ENCODE measurements at regions not wholly inside any gene's neighbourhood (a gene's known extent, or its start where the extent isn't known, plus 50 kb on each side); places are given as distances from the start of the nearest gene placed in this dataset.
A peak's percentile ranks its signal among the peaks of the same experiment; 100 is the strongest.

DNA sequence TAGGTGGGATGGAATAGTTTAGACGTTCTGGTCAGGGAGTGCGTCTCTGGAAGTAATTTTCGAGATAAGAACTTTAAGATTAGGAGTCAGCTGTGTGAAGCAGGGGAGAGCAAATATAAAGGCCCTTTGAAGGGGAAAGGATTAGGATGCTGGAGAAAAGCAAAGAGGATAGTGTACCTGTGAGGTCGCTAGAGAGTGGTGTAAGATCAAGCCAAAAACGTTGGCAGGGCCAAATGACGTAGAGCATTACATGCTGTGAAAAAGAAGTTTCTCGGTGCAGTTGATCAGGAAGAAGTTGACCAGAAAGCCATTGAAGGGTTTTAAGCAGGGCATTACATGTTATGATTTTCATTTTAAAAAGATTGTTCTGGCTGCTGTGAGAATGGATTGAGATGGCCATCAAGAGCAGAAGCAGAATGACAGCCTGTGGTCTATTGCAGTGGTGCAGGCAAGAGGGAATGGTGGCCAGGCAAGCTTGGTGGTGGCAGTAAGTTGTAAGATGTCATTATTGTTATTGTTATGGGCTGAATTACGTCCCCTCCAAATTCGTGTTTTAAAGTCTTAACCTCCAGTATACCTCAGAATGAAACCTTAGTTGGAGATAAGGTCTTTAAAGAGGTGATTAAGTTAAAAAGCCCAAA lies 113.6 kb upstream of the KIF26B start:
- H3K79me1 ChIP-seq (ENCODE audit: low read length) = no peaks in the 10 kb centered on the region
- H2BK5ac ChIP-seq (ENCODE audit: low read length) = no peak overlapping the region
- H3K79me2 ChIP-seq (ENCODE audit: control insufficient read depth, insufficient read depth, low read length) = no peaks in the 10 kb centered on the region
- no peak overlapping the region for H3K4me2 ChIP-seq (ENCODE audit: low read length)
- H3K56ac ChIP-seq (ENCODE audit: low read length) = peak overlapping the region; percentile 65
- peak overlapping the region; percentile 33 for H3K9ac ChIP-seq (ENCODE audit: low read length)
- no peak overlapping the region for H2AK5ac ChIP-seq (ENCODE audit: low read length)
- H3K4me3 ChIP-seq (ENCODE audit: low read length) = no peak overlapping the region
- H3K4me1 ChIP-seq (ENCODE audit: control insufficient read depth, low read depth, low read length) = peaks cover 3% of the 10 kb centered on the region
- 100% methylated on average over 3 of the region's 9 CpGs for WGBS (ENCODE audit: extremely low coverage, insufficient coverage, low lambda C conversion rate)
- H3K4ac ChIP-seq (ENCODE audit: low read depth, low read length) = no peak overlapping the region
- no peaks in the 10 kb centered on the region for H3K27me3 ChIP-seq (ENCODE audit: insufficient read depth, low read length, poor library complexity)
- H4K8ac ChIP-seq (ENCODE audit: low read depth, low read length) = no peak overlapping the region
- no peak overlapping the region for H3K18ac ChIP-seq (ENCODE audit: low read length)
- no peak overlapping the region for H2BK120ac ChIP-seq (ENCODE audit: low read depth, low read length)
- no peak overlapping the region for H3K23ac ChIP-seq (ENCODE audit: low read length)
- H2BK15ac ChIP-seq (replicated peaks; ENCODE audit: low read depth) = no peak overlapping the region
- no peaks in the 10 kb centered on the region for H3K36me3 ChIP-seq (ENCODE audit: control insufficient read depth, insufficient read depth, low read length)
- peak; percentile 54 for DNase-seq
- H4K5ac ChIP-seq (ENCODE audit: low read length) = no peak overlapping the region
- H3K27ac ChIP-seq (ENCODE audit: low read depth, low read length) = no peak overlapping the region

GRCh38 chr1:245039196-245039595 lies 115.6 kb upstream of the KIF26B start:
- Histone ChIP-seq H3K4ac (ENCODE audit: low read depth, low read length) (no peak overlapping the region), H2BK15ac (replicated peaks; ENCODE audit: low read depth) (no peak overlapping the region), H2BK120ac (ENCODE audit: low read depth, low read length) (no peak overlapping the region), H3K23ac (ENCODE audit: low read length) (no peak overlapping the region), H3K9ac (ENCODE audit: low read length) (no peak overlapping the region), H3K4me2 (ENCODE audit: low read length) (no peak overlapping the region), H3K4me3 (ENCODE audit: low read length) (no peak overlapping the region), H4K5ac (ENCODE audit: low read length) (no peak overlapping the region), H4K8ac (ENCODE audit: low read depth, low read length) (no peak overlapping the region), H3K36me3 (ENCODE audit: control insufficient read depth, insufficient read depth, low read length) (no peaks in the 10 kb centered on the region), H3K79me1 (ENCODE audit: low read length) (no peaks in the 10 kb centered on the region), H3K18ac (ENCODE audit: low read length) (no peak overlapping the region), H3K56ac (ENCODE audit: low read length) (no peak overlapping the region), H3K27ac (ENCODE audit: low read depth, low read length) (no peak overlapping the region), H3K27me3 (ENCODE audit: insufficient read depth, low read length, poor library complexity) (no peaks in the 10 kb centered on the region), H3K4me1 (ENCODE audit: control insufficient read depth, low read depth, low read length) (peaks cover 3% of the 10 kb centered on the region), H2AK5ac (ENCODE audit: low read length) (no peak overlapping the region), H3K79me2 (ENCODE audit: control insufficient read depth, insufficient read depth, low read length) (no peaks in the 10 kb centered on the region), H2BK5ac (ENCODE audit: low read length) (no peak overlapping the region)
- DNase-seq = no peak
- no CpG with 5 or more reads among the region's 3 CpGs for WGBS (ENCODE audit: extremely low coverage, insufficient coverage, low lambda C conversion rate)

- Histone ChIP-seq H3K27me3 (ENCODE audit: insufficient read depth, low read length, poor library complexity) (no peaks in the 10 kb centered on the region), H3K4me2 (ENCODE audit: low read length) (no peak overlapping the region), H3K56ac (ENCODE audit: low read length) (no peak overlapping the region), H3K9ac (ENCODE audit: low read length) (no peak overlapping the region), H3K23ac (ENCODE audit: low read length) (no peak overlapping the region), H3K18ac (ENCODE audit: low read length) (no peak overlapping the region), H4K8ac (ENCODE audit: low read depth, low read length) (no peak overlapping the region), H3K79me1 (ENCODE audit: low read length) (no peaks in the 10 kb centered on the region), H3K4me3 (ENCODE audit: low read length) (no peak overlapping the region), H3K79me2 (ENCODE audit: control insufficient read depth, insufficient read depth, low read length) (no peaks in the 10 kb centered on the region), H2BK5ac (ENCODE audit: low read length) (no peak overlapping the region), H3K36me3 (ENCODE audit: control insufficient read depth, insufficient read depth, low read length) (no peaks in the 10 kb centered on the region), H3K4me1 (ENCODE audit: control insufficient read depth, low read depth, low read length) (no peaks in the 10 kb centered on the region), H2BK15ac (replicated peaks; ENCODE audit: low read depth) (no peak overlapping the region), H3K4ac (ENCODE audit: low read depth, low read length) (no peak overlapping the region), H3K27ac (ENCODE audit: low read depth, low read length) (no peak overlapping the region), H2BK120ac (ENCODE audit: low read depth, low read length) (no peak overlapping the region), H4K5ac (ENCODE audit: low read length) (no peak overlapping the region), H2AK5ac (ENCODE audit: low read length) (no peak overlapping the region)
- DNase-seq = no peak
- no CpG with 5 or more reads among the region's 1 CpG for WGBS (ENCODE audit: extremely low coverage, insufficient coverage, low lambda C conversion rate)
Measured at GRCh38 chr1:245036102-245036501, 118.7 kb upstream of the KIF26B start.

- H3K4me3 ChIP-seq (ENCODE audit: low read length) = no peak overlapping the region
- no peak overlapping the region for H2BK120ac ChIP-seq (ENCODE audit: low read depth, low read length)
- H2BK5ac ChIP-seq (ENCODE audit: low read length) = no peak overlapping the region
- H3K18ac ChIP-seq (ENCODE audit: low read length) = no peak overlapping the region
- H3K27me3 ChIP-seq (ENCODE audit: insufficient read depth, low read length, poor library complexity) = no peaks in the 10 kb centered on the region
- no peak for DNase-seq
- H3K4me2 ChIP-seq (ENCODE audit: low read length) = no peak overlapping the region
- no peak overlapping the region for H4K5ac ChIP-seq (ENCODE audit: low read length)
- no peaks in the 10 kb centered on the region for H3K36me3 ChIP-seq (ENCODE audit: control insufficient read depth, insufficient read depth, low read length)
- no peak overlapping the region for H2AK5ac ChIP-seq (ENCODE audit: low read length)
- no peaks in the 10 kb centered on the region for H3K79me1 ChIP-seq (ENCODE audit: low read length)
- H3K23ac ChIP-seq (ENCODE audit: low read length) = no peak overlapping the region
- H3K56ac ChIP-seq (ENCODE audit: low read length) = no peak overlapping the region
- H2BK15ac ChIP-seq (replicated peaks; ENCODE audit: low read depth) = no peak overlapping the region
- no CpG with 5 or more reads among the region's 3 CpGs for WGBS (ENCODE audit: extremely low coverage, insufficient coverage, low lambda C conversion rate)
- peaks cover 1% of the 10 kb centered on the region for H3K4me1 ChIP-seq (ENCODE audit: control insufficient read depth, low read depth, low read length)
- H4K8ac ChIP-seq (ENCODE audit: low read depth, low read length) = no peak overlapping the region
- H3K4ac ChIP-seq (ENCODE audit: low read depth, low read length) = no peak overlapping the region
- H3K9ac ChIP-seq (ENCODE audit: low read length) = no peak overlapping the region
- no peak overlapping the region for H3K27ac ChIP-seq (ENCODE audit: low read depth, low read length)
- no peaks in the 10 kb centered on the region for H3K79me2 ChIP-seq (ENCODE audit: control insufficient read depth, insufficient read depth, low read length)
Measured at GRCh38 chr1:245031041-245031440, 123.7 kb upstream of the KIF26B start.

DNA sequence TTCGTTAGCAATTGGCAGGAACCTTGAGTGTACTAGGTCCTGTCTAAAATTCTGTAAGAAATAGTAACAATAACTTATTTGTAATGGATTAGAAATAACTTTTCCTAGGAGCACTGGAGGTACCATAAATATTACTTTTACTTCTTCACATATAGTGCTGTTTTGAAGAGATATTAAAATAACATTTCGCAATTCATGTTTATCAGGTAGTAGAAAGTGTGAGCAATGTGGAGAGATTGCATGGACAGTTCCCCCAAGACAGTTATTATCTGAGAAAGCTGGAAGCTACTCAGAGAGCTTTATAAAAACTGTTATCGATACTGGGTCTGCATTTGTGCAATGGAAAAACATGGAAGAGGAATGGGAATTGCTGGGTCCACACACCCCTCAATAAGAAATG lies 128.5 kb upstream of the KIF26B start:
- Histone ChIP-seq H2BK5ac (ENCODE audit: low read length) (peak overlapping the region; percentile 18), H3K27me3 (ENCODE audit: insufficient read depth, low read length, poor library complexity) (no peaks in the 10 kb centered on the region), H3K4ac (ENCODE audit: low read depth, low read length) (no peak overlapping the region), H2BK15ac (replicated peaks; ENCODE audit: low read depth) (no peak overlapping the region), H3K4me3 (ENCODE audit: low read length) (no peak overlapping the region), H3K79me2 (ENCODE audit: control insufficient read depth, insufficient read depth, low read length) (no peaks in the 10 kb centered on the region), H2AK5ac (ENCODE audit: low read length) (no peak overlapping the region), H3K9ac (ENCODE audit: low read length) (no peak overlapping the region), H4K5ac (ENCODE audit: low read length) (no peak overlapping the region), H2BK120ac (ENCODE audit: low read depth, low read length) (no peak overlapping the region), H3K4me1 (ENCODE audit: control insufficient read depth, low read depth, low read length) (peaks cover 1% of the 10 kb centered on the region), H3K79me1 (ENCODE audit: low read length) (no peaks in the 10 kb centered on the region), H3K18ac (ENCODE audit: low read length) (no peak overlapping the region), H3K23ac (ENCODE audit: low read length) (no peak overlapping the region), H3K36me3 (ENCODE audit: control insufficient read depth, insufficient read depth, low read length) (no peaks in the 10 kb centered on the region), H3K56ac (ENCODE audit: low read length) (no peak overlapping the region), H4K8ac (ENCODE audit: low read depth, low read length) (no peak overlapping the region), H3K27ac (ENCODE audit: low read depth, low read length) (no peak overlapping the region), H3K4me2 (ENCODE audit: low read length) (no peak overlapping the region)
- no CpG with 5 or more reads among the region's 3 CpGs for WGBS (ENCODE audit: extremely low coverage, insufficient coverage, low lambda C conversion rate)
- no peak for DNase-seq

DNA sequence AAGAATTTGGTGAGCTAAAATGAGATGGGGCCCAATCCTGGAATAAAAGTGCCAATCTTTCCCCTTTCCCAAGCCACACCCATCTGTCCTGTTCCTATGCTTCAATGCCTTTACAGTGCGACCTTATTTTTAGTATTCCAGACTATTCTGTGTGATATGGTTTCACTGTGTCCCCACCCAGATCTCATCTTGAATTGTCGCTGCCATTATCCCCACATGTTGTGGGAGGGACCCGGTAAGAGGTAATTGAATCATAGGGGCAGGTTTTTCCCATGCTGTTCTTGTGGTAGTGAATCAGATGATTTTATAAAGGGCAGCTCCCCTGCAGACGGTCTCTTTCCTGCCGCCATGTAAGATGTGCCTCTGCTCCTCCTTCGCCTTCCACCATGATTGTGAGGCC lies 129.3 kb upstream of the KIF26B start:
- Histone ChIP-seq H3K9ac (ENCODE audit: low read length) (no peak overlapping the region), H2AK5ac (ENCODE audit: low read length) (no peak overlapping the region), H3K4me3 (ENCODE audit: low read length) (no peak overlapping the region), H3K4me2 (ENCODE audit: low read length) (no peak overlapping the region), H3K36me3 (ENCODE audit: control insufficient read depth, insufficient read depth, low read length) (no peaks in the 10 kb centered on the region), H3K4me1 (ENCODE audit: control insufficient read depth, low read depth, low read length) (peaks cover 1% of the 10 kb centered on the region), H3K56ac (ENCODE audit: low read length) (no peak overlapping the region), H3K23ac (ENCODE audit: low read length) (no peak overlapping the region), H2BK120ac (ENCODE audit: low read depth, low read length) (no peak overlapping the region), H3K79me2 (ENCODE audit: control insufficient read depth, insufficient read depth, low read length) (no peaks in the 10 kb centered on the region), H4K5ac (ENCODE audit: low read length) (no peak overlapping the region), H3K18ac (ENCODE audit: low read length) (no peak overlapping the region), H4K8ac (ENCODE audit: low read depth, low read length) (no peak overlapping the region), H3K4ac (ENCODE audit: low read depth, low read length) (no peak overlapping the region), H2BK5ac (ENCODE audit: low read length) (no peak overlapping the region), H2BK15ac (replicated peaks; ENCODE audit: low read depth) (no peak overlapping the region), H3K27ac (ENCODE audit: low read depth, low read length) (no peak overlapping the region), H3K79me1 (ENCODE audit: low read length) (no peaks in the 10 kb centered on the region), H3K27me3 (ENCODE audit: insufficient read depth, low read length, poor library complexity) (no peaks in the 10 kb centered on the region)
- DNase-seq = no peak
- no CpG with 5 or more reads among the region's 6 CpGs for WGBS (ENCODE audit: extremely low coverage, insufficient coverage, low lambda C conversion rate)

Data from mesendoderm (in vitro differentiated cells).